ENCODE measurements at regions not wholly inside any gene's neighbourhood (a gene's known extent, or its start where the extent isn't known, plus 50 kb on each side); places are given as distances from the start of the nearest gene placed in this dataset.

DNA sequence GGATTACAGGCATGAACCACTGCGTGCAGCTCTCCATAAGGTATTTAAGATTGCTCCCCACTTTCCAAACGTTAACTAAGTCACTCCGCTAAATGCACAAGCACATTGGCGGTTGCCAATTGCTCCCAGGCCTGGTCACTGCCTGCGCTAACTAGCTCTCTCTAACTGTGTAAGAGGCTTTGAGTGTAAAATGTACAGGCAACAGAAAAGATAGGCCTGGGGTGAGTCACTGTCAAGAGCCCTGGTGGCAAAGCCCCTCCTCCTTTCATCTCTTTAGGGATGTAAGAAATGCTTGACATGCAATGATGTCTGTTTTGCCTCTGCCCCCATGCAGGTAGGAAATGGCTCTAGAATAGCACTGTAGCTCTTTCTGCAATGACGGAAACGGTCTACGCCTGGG lies 329.7 kb upstream of the GATB start:
- ChIA-PET POLR2A (no interaction called here), CTCF (interaction anchor here (0.7 kb wide), 1 partner anchor 214 kb away, joined by 3 read pairs; no protein-coding TSS in a partner anchor)
- TF ChIP-seq, protein P1, sequence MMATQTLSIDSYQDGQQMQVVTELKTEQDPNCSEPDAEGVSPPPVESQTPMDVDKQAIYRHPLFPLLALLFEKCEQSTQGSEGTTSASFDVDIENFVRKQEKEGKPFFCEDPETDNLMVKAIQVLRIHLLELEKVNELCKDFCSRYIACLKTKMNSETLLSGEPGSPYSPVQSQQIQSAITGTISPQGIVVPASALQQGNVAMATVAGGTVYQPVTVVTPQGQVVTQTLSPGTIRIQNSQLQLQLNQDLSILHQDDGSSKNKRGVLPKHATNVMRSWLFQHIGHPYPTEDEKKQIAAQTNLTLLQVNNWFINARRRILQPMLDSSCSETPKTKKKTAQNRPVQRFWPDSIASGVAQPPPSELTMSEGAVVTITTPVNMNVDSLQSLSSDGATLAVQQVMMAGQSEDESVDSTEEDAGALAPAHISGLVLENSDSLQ (IDR thresholded peaks at IDR 0.05) = no peak
- TF ChIP-seq SUZ12 (IDR thresholded peaks at IDR 0.05) (no peak), FOXK2 (IDR thresholded peaks at IDR 0.05) (no peak), LEF1 (IDR thresholded peaks at IDR 0.05; ENCODE audit: borderline replicate concordance) (no peak), FOXM1 (IDR thresholded peaks at IDR 0.05; ENCODE audit: borderline replicate concordance) (no peak), L3MBTL2 (conservative IDR thresholded peaks at IDR 0.05) (no peak), SP1 (IDR thresholded peaks at IDR 0.05) (no peak), ARNT (IDR thresholded peaks at IDR 0.05) (no peak), NFRKB (IDR thresholded peaks at IDR 0.05) (no peak), ZNF384 (IDR thresholded peaks at IDR 0.05) (no peak), FOXA1 (IDR thresholded peaks at IDR 0.05) (no peak), HDGF (IDR thresholded peaks at IDR 0.05; ENCODE audit: borderline replicate concordance) (no peak), TARDBP (IDR thresholded peaks at IDR 0.05) (no peak), BHLHE40 (IDR thresholded peaks at IDR 0.05; ENCODE audit: borderline replicate concordance) (no peak)
- DNase-seq (ENCODE audit: extremely low spot score) = no peak

DNA sequence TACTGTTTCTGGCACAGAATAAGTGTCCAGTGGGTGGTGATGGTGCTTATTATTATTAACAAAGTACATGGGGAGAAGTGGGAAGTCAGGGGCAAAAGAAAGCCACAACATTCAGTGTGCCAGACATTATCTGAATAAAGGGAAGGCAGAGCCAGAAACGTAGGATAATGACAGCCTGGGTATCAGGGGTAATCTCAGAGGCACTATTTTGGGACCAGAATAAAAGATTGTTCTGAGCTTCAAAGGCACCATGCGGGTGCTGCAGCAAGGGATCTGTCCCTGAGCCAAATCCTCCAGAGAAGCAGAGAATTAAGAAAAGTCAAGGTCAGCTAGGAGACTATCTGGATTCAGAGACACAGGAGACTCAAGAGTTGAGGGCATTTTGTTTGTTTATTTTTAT lies 328.8 kb upstream of the GATB start:
- no peak for TF ChIP-seq ELF4 (IDR thresholded peaks at IDR 0.05)
- no peak for TF ChIP-seq FOXK2 (IDR thresholded peaks at IDR 0.05)
- no peak for TF ChIP-seq NFRKB (IDR thresholded peaks at IDR 0.05)
- TF ChIP-seq HDGF (IDR thresholded peaks at IDR 0.05; ENCODE audit: borderline replicate concordance) = no peak
- TF ChIP-seq CTBP1 (IDR thresholded peaks at IDR 0.05; ENCODE audit: borderline replicate concordance) = no peak
- TF ChIP-seq SP1 (IDR thresholded peaks at IDR 0.05) = no peak
- TF ChIP-seq ARNT (IDR thresholded peaks at IDR 0.05) = no peak
- TF ChIP-seq BHLHE40 (IDR thresholded peaks at IDR 0.05; ENCODE audit: borderline replicate concordance) = no peak
- TF ChIP-seq FOXM1 (IDR thresholded peaks at IDR 0.05; ENCODE audit: borderline replicate concordance) = no peak
- no peak for TF ChIP-seq FOXA1 (IDR thresholded peaks at IDR 0.05)
- TF ChIP-seq, protein P1 (IDR thresholded peaks at IDR 0.05) = no peak
- TF ChIP-seq SUZ12 (IDR thresholded peaks at IDR 0.05) = no peak
- no peak for TF ChIP-seq TARDBP (IDR thresholded peaks at IDR 0.05)
- no peak for TF ChIP-seq LEF1 (IDR thresholded peaks at IDR 0.05; ENCODE audit: borderline replicate concordance)
- CTCF ChIA-PET = no interaction called here

DNA sequence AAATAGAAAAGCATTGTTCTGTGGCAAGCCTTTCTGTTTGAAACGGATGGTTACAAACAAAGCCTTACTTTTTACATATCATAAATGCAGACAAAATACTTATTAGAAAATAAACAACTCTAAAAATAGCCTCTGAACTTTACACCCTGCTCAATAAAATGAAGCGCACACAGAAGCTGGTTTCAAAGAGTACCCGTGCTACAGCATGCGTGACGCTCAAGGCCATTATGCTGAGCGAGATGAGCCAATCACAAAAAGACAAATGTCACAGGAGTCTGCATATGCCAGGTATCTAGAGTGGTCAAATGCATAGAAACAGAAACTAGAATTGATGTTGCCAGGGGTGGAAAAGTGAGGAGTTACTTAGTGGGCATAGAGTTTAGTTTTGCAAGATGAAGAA lies 326.5 kb upstream of the GATB start:
- CTCF ChIA-PET = no interaction called here
- TF ChIP-seq NFRKB (IDR thresholded peaks at IDR 0.05) = no peak
- TF ChIP-seq ELF4 (IDR thresholded peaks at IDR 0.05) = no peak
- TF ChIP-seq SP1 (IDR thresholded peaks at IDR 0.05) = no peak
- TF ChIP-seq ARNT (IDR thresholded peaks at IDR 0.05) = no peak
- no peak for TF ChIP-seq SUZ12 (IDR thresholded peaks at IDR 0.05)
- TF ChIP-seq FOXA1 (IDR thresholded peaks at IDR 0.05) = no peak
- no peak for TF ChIP-seq ZNF384 (IDR thresholded peaks at IDR 0.05)
- TF ChIP-seq CTBP1 (IDR thresholded peaks at IDR 0.05; ENCODE audit: borderline replicate concordance) = no peak
- no peak for TF ChIP-seq TARDBP (IDR thresholded peaks at IDR 0.05)
- TF ChIP-seq FOXK2 (IDR thresholded peaks at IDR 0.05) = no peak
- no peak for TF ChIP-seq BHLHE40 (IDR thresholded peaks at IDR 0.05; ENCODE audit: borderline replicate concordance)
- TF ChIP-seq L3MBTL2 (conservative IDR thresholded peaks at IDR 0.05) = no peak
- TF ChIP-seq HDGF (IDR thresholded peaks at IDR 0.05; ENCODE audit: borderline replicate concordance) = no peak
- no peak for TF ChIP-seq LEF1 (IDR thresholded peaks at IDR 0.05; ENCODE audit: borderline replicate concordance)
- no peak for DNase-seq (ENCODE audit: extremely low spot score)

More for the DNA sequence above, 328.8 kb upstream of the GATB start:
- no peak for DNase-seq (ENCODE audit: extremely low spot score)
- POLR2A ChIA-PET = no interaction called here

DNA sequence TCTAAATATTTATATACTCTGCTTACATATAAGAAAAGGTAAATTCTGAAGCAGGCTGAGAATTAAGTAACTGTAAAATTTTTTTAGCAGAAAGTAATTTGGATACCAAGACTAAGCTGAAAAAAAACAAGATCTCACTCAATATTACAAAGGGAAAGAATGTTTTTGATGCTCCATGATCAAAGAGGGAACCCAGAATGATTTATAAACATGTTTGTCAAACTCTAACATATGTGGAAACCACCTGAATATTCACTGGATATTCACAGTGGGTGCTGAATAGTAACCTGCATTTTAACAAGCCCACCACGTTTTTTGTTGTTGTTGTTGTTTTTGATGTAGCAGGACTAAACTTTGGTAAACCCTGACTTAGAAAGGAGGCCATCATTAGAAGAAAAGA lies 324.9 kb upstream of the GATB start:
- CTCF ChIA-PET = no interaction called here
- DNase-seq (ENCODE audit: extremely low spot score) = no peak
- POLR2A ChIA-PET = no interaction called here
- TF ChIP-seq HDGF (IDR thresholded peaks at IDR 0.05; ENCODE audit: borderline replicate concordance) (no peak), NFRKB (IDR thresholded peaks at IDR 0.05) (no peak), BHLHE40 (IDR thresholded peaks at IDR 0.05; ENCODE audit: borderline replicate concordance) (no peak), LEF1 (IDR thresholded peaks at IDR 0.05; ENCODE audit: borderline replicate concordance) (no peak), CTBP1 (IDR thresholded peaks at IDR 0.05; ENCODE audit: borderline replicate concordance) (no peak), L3MBTL2 (conservative IDR thresholded peaks at IDR 0.05) (no peak), FOXA1 (IDR thresholded peaks at IDR 0.05) (no peak), TARDBP (IDR thresholded peaks at IDR 0.05) (no peak), SUZ12 (IDR thresholded peaks at IDR 0.05) (no peak)
- TF ChIP-seq, protein P1 (IDR thresholded peaks at IDR 0.05) = no peak

More for the DNA sequence above, 326.5 kb upstream of the GATB start:
- POLR2A ChIA-PET = no interaction called here

DNA sequence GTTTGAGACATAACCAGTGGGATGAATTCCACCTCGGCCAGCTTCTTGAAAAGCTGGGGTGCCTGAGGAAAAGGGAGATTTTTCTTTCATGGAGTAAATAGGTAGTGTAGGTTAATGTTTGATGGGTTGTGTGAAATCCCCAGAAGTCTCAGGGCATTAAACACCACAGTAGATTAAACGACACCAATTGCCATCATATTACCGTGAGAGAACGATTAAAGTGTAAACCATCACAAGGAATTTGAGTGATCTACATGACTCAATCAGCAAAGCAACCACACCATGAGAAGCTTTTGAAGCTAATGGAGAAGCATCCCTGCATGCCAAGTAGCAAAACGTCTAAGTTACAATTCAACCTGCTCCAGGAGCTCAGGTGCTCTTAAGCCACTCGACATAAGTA lies 322.5 kb upstream of the GATB start:
- DNase-seq (ENCODE audit: extremely low spot score) = no peak
- ChIA-PET CTCF (interaction anchor here (1.3 kb wide), 1 partner anchor 10 kb away, joined by 3 read pairs; no protein-coding TSS in a partner anchor), POLR2A (no interaction called here)
- TF ChIP-seq ELF4 (IDR thresholded peaks at IDR 0.05) (no peak), SUZ12 (IDR thresholded peaks at IDR 0.05) (no peak), SP1 (IDR thresholded peaks at IDR 0.05) (no peak), CTBP1 (IDR thresholded peaks at IDR 0.05; ENCODE audit: borderline replicate concordance) (no peak), LEF1 (IDR thresholded peaks at IDR 0.05; ENCODE audit: borderline replicate concordance) (no peak), NFRKB (IDR thresholded peaks at IDR 0.05) (no peak), HDGF (IDR thresholded peaks at IDR 0.05; ENCODE audit: borderline replicate concordance) (no peak)

DNA sequence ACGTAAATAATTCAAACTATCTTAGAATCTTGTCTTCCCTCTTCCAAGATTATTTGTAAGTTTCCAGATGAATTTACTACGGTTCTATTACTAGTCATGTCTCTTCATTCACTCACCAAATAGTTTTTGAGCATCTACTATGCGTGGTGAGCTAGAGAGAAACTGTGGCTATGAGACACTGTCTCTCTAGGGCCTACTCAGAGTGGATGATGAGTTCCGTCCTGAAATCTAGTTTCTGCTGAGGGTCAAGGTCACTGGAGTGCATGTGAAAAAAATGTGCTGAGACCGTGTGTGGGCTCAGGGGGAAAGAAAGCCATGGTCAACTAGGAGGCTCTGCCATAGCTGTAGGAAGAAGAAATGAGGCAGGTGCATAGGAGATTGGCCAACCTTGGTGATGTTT lies 320.2 kb upstream of the GATB start:
- CTCF ChIA-PET = no interaction called here
- POLR2A ChIA-PET = no interaction called here
- TF ChIP-seq LEF1 (IDR thresholded peaks at IDR 0.05; ENCODE audit: borderline replicate concordance) = no peak
- TF ChIP-seq, protein P1 (IDR thresholded peaks at IDR 0.05) = no peak
- TF ChIP-seq SP1 (IDR thresholded peaks at IDR 0.05) = no peak
- no peak for TF ChIP-seq BHLHE40 (IDR thresholded peaks at IDR 0.05; ENCODE audit: borderline replicate concordance)
- no peak for TF ChIP-seq HDGF (IDR thresholded peaks at IDR 0.05; ENCODE audit: borderline replicate concordance)
- TF ChIP-seq L3MBTL2 (conservative IDR thresholded peaks at IDR 0.05) = no peak
- TF ChIP-seq TARDBP (IDR thresholded peaks at IDR 0.05) = no peak
- no peak for TF ChIP-seq FOXA1 (IDR thresholded peaks at IDR 0.05)
- DNase-seq (ENCODE audit: extremely low spot score) = no peak
